ENCODE measurements at regions not wholly inside any gene's neighbourhood (a gene's known extent, or its start where the extent isn't known, plus 50 kb on each side); places are given as distances from the start of the nearest gene placed in this dataset.

DNA sequence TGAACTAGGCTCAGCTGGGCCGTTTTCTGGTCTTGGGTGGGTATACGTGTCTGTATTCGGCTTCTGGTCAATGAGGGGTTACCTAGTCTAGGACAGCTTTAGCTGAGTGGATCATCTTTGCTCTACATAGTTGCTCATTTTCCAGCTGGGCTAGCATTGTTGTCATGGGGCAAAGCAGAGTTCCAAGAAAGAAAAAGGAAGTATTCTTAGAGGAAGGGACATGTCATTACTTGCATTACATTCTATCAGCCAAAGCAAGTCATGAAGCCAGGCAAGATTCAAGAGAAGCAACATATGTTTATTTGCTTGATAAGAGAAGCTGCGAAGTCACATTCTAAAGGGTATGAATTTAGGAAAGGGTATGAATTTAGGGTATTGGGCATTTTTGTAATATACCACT, 396.5 kb downstream of the ZNF608 start:
- no peak for ATAC-seq (ENCODE audit: low read depth)
- H3K9me3 Mint-ChIP-seq (ENCODE audit: insufficient read depth), result no peaks in the 10 kb centered on the region
- POLR2A ChIA-PET, result no interaction called here
- Histone ChIP-seq H4K20me1 (ENCODE audit: control insufficient read depth, insufficient read depth, low read length, poor library complexity, severe bottlenecking) (no peaks in the 10 kb centered on the region), H3K79me2 (ENCODE audit: control insufficient read depth, insufficient read depth, low read length) (no peaks in the 10 kb centered on the region), H3K36me3 (replicated peaks in 1 of 2; ENCODE audit: control extremely low read depth in 1 of 2, control insufficient read depth in 1 of 2, extremely low read depth in 1 of 2, insufficient read depth in 2 of 2, low read length in 1 of 2) (no peaks in the 10 kb centered on the region), H3K27ac (ENCODE audit: low read length in 2 of 2) (no peak overlapping the region), H3K9me3 (ENCODE audit: control extremely low read depth in 1 of 3, control insufficient read depth in 2 of 3, insufficient read depth in 1 of 3, low read length in 2 of 3) (peaks cover 0 to 5% (median 0%) of the 10 kb centered on the region in 3 donors), H3K4me2 (replicated peaks; ENCODE audit: low read depth, low read length, poor library complexity, severe bottlenecking) (no peak overlapping the region), H3K27me3 (replicated peaks in 1 of 4; ENCODE audit: control extremely low read depth in 1 of 4, control insufficient read depth in 3 of 4, insufficient read depth in 4 of 4, low read length in 3 of 4) (no peaks in the 10 kb centered on the region), H2AFZ (ENCODE audit: insufficient read depth, low read depth, low read length, poor library complexity, severe bottlenecking) (no peak overlapping the region), H3K4me3 (ENCODE audit: control extremely low read depth in 1 of 5, extremely low read depth in 1 of 5, insufficient read depth in 1 of 5, low read depth in 2 of 5, low read length in 4 of 5) (no peak overlapping the region), H3K4me1 (ENCODE audit: control insufficient read depth in 2 of 2, insufficient read depth in 2 of 2, low read length in 2 of 2) (no peaks in the 10 kb centered on the region), H3K9ac (ENCODE audit: low read length) (no peak overlapping the region)
- no peak for DNase-seq
- H3K4me1 Mint-ChIP-seq, result no peaks in the 10 kb centered on the region
- 100% methylated on average over 3 of the region's 4 CpGs for WGBS (ENCODE audit: insufficient coverage)
- H3K27me3 Mint-ChIP-seq, result no peaks in the 10 kb centered on the region
- H3K27ac Mint-ChIP-seq, result no peak overlapping the region
- intact Hi-C loops (cut with micrococcal nuclease), result no loop called here
- CTCF ChIA-PET, result no interaction called here
- no peak overlapping the region for H3K4me3 Mint-ChIP-seq
- TF ChIP-seq EZH2 (IDR thresholded peaks at IDR 0.05; ENCODE audit: borderline replicate concordance, insufficient read depth, low read depth, low read length, poor library complexity, severe bottlenecking), result no peak
- no peak for TF ChIP-seq CTCF (IDR thresholded peaks at IDR 0.05)

GRCh38 chr5:124343451-124343867, 403.0 kb downstream of the ZNF608 start:
- Histone ChIP-seq H3K9ac (ENCODE audit: low read length) (no peak overlapping the region), H4K20me1 (ENCODE audit: control insufficient read depth, insufficient read depth, low read length, poor library complexity, severe bottlenecking) (no peaks in the 10 kb centered on the region), H2AFZ (ENCODE audit: insufficient read depth, low read depth, low read length, poor library complexity, severe bottlenecking) (no peak overlapping the region), H3K9me3 (ENCODE audit: control extremely low read depth in 1 of 3, control insufficient read depth in 2 of 3, insufficient read depth in 1 of 3, low read length in 2 of 3) (no peaks in the 10 kb centered on the region), H3K4me1 (ENCODE audit: control insufficient read depth in 2 of 2, insufficient read depth in 2 of 2, low read length in 2 of 2) (no peaks in the 10 kb centered on the region), H3K36me3 (replicated peaks in 1 of 2; ENCODE audit: control extremely low read depth in 1 of 2, control insufficient read depth in 1 of 2, extremely low read depth in 1 of 2, insufficient read depth in 2 of 2, low read length in 1 of 2) (no peaks in the 10 kb centered on the region), H3K79me2 (ENCODE audit: control insufficient read depth, insufficient read depth, low read length) (no peaks in the 10 kb centered on the region), H3K27ac (ENCODE audit: low read length in 2 of 2) (no peak overlapping the region), H3K4me3 (ENCODE audit: control extremely low read depth in 1 of 5, extremely low read depth in 1 of 5, insufficient read depth in 1 of 5, low read depth in 2 of 5, low read length in 4 of 5) (no peak overlapping the region), H3K4me2 (replicated peaks; ENCODE audit: low read depth, low read length, poor library complexity, severe bottlenecking) (no peak overlapping the region), H3K27me3 (replicated peaks in 1 of 4; ENCODE audit: control extremely low read depth in 1 of 4, control insufficient read depth in 3 of 4, insufficient read depth in 4 of 4, low read length in 3 of 4) (no peaks in the 10 kb centered on the region)
- DNase-seq (no peak), ATAC-seq (ENCODE audit: low read depth) (no peak)
- intact Hi-C loops (cut with micrococcal nuclease), result no loop called here
- Mint-ChIP-seq H3K27ac (no peak overlapping the region), H3K27me3 (no peaks in the 10 kb centered on the region), H3K4me3 (no peak overlapping the region), H3K9me3 (ENCODE audit: insufficient read depth) (no peaks in the 10 kb centered on the region), H3K4me1 (no peaks in the 10 kb centered on the region)
- ChIA-PET POLR2A (no interaction called here), CTCF (no interaction called here)
- TF ChIP-seq EZH2 (IDR thresholded peaks at IDR 0.05; ENCODE audit: borderline replicate concordance, insufficient read depth, low read depth, low read length, poor library complexity, severe bottlenecking) (no peak), CTCF (IDR thresholded peaks at IDR 0.05) (no peak)
- 93% methylated on average over 3 of the region's 5 CpGs for WGBS (ENCODE audit: insufficient coverage)
